Suppressor macrophage treated with lipopolysaccharide for 1 hour (primary cell): ENCODE measurements at regions not wholly inside any gene's neighbourhood (a gene's known extent, or its start where the extent isn't known, plus 50 kb on each side); places are given as distances from the start of the nearest gene placed in this dataset.

ENCODE experiments used
- DNase-seq, 3 donors: peaks; one replicate each; pipeline ENCODE4 v3.0.0-alpha.2; 2020 to 2022

DNA sequence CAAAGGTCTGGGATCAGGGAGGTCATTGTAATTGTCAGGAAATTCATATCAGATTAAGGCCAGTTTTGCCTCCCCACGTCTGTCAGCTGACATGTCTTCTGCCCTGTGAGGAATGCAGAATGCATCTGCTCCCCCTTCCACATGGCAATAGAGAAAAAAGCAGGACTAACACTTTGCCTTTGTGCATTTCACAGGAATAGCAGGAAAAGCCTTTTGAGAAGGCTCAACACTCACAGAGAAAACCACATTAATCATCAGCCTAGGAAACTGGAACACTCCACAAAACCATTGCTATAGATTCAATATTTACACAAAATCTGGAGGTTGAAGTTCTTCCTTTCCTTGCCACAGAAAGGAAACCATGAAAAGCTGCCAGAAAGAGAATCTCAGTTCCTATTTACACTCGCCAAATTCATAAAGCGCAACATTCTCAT lies 165.2 kb upstream of the HES1 start:
- DNase-seq, result peak; percentile 26 to 77 (median 65)

GRCh38 chr3:193971261-193971751 lies 164.6 kb upstream of the HES1 start:
- peak; percentile 79 to 95 (median 86) for DNase-seq

DNA sequence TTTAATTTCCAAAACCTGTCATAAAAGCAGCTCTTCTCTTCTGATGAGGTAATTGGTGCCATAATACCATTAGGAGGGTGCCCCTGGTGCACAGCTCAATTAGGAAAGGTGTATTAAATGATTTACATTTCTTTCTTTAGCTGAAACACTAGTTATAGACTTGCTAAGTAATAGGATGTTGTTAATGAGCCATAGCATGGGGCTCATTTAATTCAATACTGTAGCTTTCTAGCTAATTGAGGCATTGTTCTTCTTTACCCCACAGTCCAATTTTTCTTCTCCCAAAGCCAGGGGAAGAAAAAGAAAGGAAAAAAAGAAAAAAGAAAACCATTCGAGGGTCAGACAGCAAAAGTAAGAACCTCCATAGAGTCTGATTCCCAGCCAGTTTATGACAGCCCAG lies 164.0 kb upstream of the HES1 start:
- no peak for DNase-seq

DNA sequence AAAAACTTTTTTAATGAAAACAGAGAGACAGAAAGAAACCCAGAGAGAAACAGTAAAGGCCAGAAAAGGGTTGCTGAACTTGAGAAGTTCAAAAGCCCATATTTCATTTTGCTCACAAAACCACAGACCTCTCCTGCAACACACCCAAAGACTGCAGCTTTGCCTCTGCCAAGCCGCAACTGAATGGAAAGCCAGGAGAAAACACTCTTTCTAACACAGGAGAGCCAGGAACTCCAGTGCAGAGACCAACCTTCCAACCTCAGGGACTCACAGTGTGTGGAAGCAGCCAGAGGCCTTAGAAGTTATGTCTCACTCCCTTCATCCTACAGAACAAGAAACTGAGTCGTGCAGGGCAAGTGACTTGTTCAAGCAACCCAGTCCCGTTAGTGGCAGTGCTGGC lies 163.1 kb upstream of the HES1 start:
- no peak for DNase-seq

DNA sequence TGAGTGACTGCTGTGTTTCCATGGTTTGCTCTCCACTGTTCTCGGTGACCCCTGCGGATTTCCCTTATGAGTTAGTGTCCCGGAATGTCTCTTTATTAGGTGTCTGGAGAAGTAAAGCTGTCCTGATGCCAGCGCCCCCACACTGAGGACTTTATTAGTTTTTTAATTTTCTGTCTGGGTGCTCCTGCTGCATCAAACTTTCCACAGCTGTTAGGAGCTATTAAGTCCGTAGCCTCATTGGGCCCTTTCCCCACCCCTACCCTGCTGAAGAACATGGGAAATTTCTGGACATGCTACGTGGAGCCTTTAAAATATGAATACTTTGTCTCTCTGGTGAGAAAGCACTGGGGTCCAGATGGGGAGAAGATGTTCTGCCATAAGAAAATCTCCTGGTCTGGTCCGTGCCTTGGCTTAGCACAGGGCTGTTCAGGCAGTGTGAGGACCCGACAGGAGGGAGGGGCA lies 161.7 kb upstream of the HES1 start:
- DNase-seq, result no peak

GRCh38 chr3:193974671-193975535 lies 161.0 kb upstream of the HES1 start:
- no peak for DNase-seq

- peak; percentile 75 to 79 (median 78) for DNase-seq
Measured at GRCh38 chr3:193977622-193978021, 158.3 kb upstream of the HES1 start.

DNA sequence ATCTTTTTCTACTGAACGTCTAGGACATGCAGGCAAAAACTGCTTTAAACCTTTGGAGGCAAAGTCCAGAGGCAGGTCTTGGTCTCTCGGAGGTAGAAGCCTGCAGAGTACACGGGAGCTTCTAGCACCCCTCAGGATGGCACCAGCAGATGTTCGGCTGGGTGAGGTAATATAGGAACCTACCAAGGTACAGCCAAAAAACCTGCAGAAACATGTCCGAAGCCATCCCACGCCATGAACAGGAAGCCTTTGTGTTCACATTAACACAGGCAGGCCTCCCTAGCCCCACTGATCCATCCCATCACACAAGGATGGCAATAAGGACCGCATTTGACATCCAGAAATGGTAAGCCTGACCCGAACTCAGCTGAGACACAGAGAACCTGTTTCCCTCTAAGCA lies 157.9 kb upstream of the HES1 start:
- no peak for DNase-seq

- peak; percentile 64 to 76 (median 69) for DNase-seq
Measured at GRCh38 chr3:193978486-193978885, 157.5 kb upstream of the HES1 start.

GRCh38 chr3:193980326-193980725 lies 155.6 kb upstream of the HES1 start:
- DNase-seq, result no peak

DNA sequence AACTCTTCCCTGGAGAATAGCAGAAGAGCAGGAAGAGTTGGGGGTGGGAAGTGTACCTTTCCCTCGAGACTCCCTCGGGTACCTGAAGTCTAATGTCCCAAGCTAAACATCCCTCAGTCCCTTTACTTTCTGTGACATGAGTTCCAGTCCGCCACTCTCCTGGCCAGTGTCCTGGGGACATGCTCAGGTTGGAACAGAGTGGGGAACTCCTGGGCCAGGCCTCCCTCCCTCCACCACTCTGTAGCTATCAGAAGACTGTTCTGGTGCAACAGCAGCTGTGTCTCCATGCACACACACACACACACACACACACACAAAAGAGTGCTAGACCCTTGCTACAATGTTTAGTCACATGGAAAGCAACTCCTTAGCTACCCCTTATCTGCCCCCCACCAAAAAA lies 155.0 kb upstream of the HES1 start:
- DNase-seq, result no peak

GRCh38 chr3:193981504-193981903 lies 154.4 kb upstream of the HES1 start:
- no peak for DNase-seq

GRCh38 chr3:193982258-193982659 lies 153.7 kb upstream of the HES1 start:
- no peak for DNase-seq

DNA sequence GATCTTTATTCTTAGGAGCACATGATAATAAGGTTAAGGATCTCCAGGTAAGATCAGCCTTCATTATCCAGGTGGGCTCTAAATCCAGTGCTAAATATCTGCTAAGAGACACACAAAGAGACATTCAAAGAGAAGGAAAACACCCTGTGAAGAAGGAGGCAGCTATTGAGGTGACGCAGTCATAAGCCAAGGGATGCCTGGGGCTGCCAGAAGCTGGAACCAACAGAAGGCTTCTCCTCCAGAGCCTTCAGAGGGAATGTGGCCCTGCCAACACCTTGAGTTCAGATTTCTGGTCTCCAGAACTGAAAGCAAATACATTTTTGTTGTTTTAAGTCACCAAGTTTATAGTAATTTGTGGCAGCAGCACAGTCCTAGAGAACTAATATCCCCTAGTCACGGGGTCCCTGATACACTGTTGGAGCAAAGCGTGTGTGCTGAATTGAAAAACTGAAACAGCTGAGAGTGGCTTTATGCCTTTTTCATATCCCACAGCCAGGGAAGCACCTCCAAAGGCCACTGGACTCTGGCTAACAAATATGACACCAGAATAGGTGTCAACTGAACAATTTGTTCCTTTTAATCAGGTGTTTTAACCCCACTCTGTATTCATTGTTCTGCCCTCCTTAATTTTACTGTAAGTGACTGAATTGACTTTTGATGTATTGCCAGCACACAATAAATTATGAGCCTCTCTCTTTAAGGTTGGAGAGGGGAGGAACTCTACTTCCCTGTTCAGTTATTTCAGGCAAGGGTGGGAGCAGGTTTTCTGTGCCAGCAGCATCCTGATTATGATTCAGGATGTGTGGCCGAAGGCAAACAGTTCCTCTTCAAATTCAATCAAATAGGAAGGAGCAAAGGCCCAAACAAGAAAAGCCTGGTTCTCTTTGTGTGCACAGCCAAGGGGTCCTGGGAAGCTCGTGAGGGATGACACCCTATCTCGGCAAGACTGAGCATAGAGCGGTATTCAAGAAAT lies 151.8 kb upstream of the HES1 start:
- DNase-seq, result peak; percentile 22 to 46 (median 41)

- peak; percentile 49 to 78 (median 76) for DNase-seq
Measured at GRCh38 chr3:193984876-193985275, 151.1 kb upstream of the HES1 start.

DNA sequence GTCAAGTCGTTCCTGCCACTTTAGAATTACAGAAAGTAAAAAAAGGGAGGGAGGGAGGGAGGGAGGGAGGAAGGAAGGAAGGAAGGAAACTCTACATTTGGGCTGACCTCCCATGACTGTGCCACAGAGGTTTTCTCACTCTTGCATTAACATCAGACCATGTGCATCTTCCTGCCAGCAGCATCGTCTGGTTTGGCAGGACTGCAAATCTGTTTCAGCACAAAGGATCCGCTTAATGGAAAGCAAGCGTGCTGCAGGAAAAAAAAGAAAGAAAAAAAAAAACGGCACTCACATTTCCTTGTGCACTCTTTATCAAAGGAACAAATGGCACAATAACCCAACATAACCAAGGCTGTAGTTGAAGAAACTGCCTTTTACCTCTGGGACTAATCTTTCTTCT lies 148.8 kb upstream of the HES1 start:
- DNase-seq, result no peak

GRCh38 chr3:193989186-193989585 lies 146.8 kb upstream of the HES1 start:
- no peak for DNase-seq

GRCh38 chr3:193991666-193992424 lies 144.1 kb upstream of the HES1 start:
- DNase-seq, result peak; percentile 45 to 60 (median 55)

GRCh38 chr3:193992425-193993037 lies 143.4 kb upstream of the HES1 start:
- peak in 1 of 3 donors; percentile 30 for DNase-seq

GRCh38 chr3:193996221-193996620 lies 139.7 kb upstream of the HES1 start:
- no peak for DNase-seq

- peak in 1 of 3 donors; percentile 39 for DNase-seq
Measured at GRCh38 chr3:193996641-193997089, 139.3 kb upstream of the HES1 start.
